ENCODE measurements at regions not wholly inside any gene's neighbourhood (a gene's known extent, or its start where the extent isn't known, plus 50 kb on each side); places are given as distances from the start of the nearest gene placed in this dataset.

DNA sequence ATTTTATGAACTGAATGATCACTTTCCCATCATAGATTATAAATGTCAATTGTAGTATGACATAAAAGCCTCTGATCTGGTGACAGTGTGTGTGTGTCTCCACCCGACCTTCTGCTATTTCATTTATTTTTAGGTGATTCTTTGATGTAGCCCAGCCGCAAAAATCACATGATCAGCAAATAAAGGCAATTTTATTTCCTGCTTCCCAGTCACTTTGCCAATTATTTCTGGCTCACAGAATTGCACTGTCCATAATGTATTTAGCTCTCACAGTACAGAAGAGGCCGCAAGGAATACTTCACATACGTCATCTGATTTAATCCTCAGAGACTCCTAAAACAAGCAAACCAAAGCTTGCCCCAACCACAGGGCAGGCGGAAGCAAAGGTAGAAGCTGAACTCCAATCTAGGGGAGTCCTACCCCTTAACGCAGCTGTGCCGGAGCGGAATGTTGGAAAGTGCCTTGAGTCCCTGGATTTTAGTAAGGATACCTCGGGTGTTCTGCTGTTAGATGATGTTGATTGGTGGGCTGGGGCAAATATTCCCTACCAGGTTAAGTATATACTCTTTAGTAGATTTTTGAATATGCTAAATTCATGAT is 384.0 kb upstream of the IRX4 start:
- no peaks in the 10 kb centered on the region for H3K9me3 ChIP-seq
- H3K4me1 ChIP-seq: no peaks in the 10 kb centered on the region
- no peak overlapping the region for H3K27ac ChIP-seq
- H3K9ac ChIP-seq (ENCODE audit: low read depth in 2 of 2, low read length in 2 of 2): no peak overlapping the region
- intact Hi-C loops (cut with DNase I): no loop called here
- no peak overlapping the region for H3K4me3 ChIP-seq
- no peak for DNase-seq
- TF ChIP-seq, protein P1, sequence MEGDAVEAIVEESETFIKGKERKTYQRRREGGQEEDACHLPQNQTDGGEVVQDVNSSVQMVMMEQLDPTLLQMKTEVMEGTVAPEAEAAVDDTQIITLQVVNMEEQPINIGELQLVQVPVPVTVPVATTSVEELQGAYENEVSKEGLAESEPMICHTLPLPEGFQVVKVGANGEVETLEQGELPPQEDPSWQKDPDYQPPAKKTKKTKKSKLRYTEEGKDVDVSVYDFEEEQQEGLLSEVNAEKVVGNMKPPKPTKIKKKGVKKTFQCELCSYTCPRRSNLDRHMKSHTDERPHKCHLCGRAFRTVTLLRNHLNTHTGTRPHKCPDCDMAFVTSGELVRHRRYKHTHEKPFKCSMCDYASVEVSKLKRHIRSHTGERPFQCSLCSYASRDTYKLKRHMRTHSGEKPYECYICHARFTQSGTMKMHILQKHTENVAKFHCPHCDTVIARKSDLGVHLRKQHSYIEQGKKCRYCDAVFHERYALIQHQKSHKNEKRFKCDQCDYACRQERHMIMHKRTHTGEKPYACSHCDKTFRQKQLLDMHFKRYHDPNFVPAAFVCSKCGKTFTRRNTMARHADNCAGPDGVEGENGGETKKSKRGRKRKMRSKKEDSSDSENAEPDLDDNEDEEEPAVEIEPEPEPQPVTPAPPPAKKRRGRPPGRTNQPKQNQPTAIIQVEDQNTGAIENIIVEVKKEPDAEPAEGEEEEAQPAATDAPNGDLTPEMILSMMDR (IDR thresholded peaks at IDR 0.05): no peak
- H3K27me3 ChIP-seq: no peaks in the 10 kb centered on the region
- H3K36me3 ChIP-seq: no peaks in the 10 kb centered on the region

DNA sequence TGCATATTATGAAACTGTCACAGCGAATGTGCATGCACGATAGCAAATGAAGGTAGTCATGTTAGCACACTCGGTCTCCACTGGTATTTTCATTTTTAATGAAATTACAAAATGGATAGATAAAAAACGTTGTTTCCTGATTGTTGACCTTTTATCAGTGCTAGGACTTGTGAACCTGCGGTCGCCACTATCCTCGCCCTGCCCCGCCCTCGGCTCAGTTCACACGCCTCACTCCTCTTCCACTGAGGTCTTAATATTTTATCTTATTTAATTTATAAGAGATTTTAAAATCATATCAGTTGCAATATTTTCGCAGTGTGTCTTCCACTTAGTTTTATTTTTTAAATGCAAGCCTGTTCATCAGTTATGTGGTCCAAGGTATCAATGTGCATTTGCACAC is 382.6 kb upstream of the IRX4 start:
- no peaks in the 10 kb centered on the region for H3K4me1 ChIP-seq
- H3K36me3 ChIP-seq: no peaks in the 10 kb centered on the region
- no peaks in the 10 kb centered on the region for H3K9me3 ChIP-seq
- no peak overlapping the region for H3K27ac ChIP-seq
- TF ChIP-seq, protein P1 (IDR thresholded peaks at IDR 0.05): no peak
- DNase-seq: no peak
- intact Hi-C loops (cut with DNase I): no loop called here
- no peak overlapping the region for H3K4me3 ChIP-seq
- H3K9ac ChIP-seq (ENCODE audit: low read depth in 2 of 2, low read length in 2 of 2): no peak overlapping the region
- H3K27me3 ChIP-seq: no peaks in the 10 kb centered on the region

DNA sequence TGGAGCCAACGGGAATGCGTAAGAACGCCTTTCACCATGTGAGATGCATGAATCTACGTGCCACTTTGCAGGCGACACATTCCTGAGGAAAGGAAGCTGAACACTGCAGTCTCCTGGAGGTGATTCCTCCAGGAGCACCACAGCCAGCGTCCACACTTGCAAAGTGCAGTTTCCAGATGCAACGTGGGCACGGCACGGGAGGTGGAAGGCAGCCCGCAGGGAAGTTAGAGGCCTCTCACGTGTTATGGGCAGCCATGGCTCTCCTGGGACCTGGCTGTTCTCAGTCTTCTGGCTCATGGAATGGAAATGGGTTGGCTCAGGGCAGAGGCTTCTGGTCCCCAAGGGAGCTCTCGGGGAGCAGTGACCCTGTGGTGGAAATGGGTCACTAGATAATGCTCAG is 381.0 kb upstream of the IRX4 start:
- H3K27me3 ChIP-seq: no peaks in the 10 kb centered on the region
- no peaks in the 10 kb centered on the region for H3K36me3 ChIP-seq
- H3K9me3 ChIP-seq: no peaks in the 10 kb centered on the region
- no peak overlapping the region for H3K27ac ChIP-seq
- H3K4me1 ChIP-seq: no peaks in the 10 kb centered on the region
- no peak overlapping the region for H3K9ac ChIP-seq (ENCODE audit: low read depth in 2 of 2, low read length in 2 of 2)
- DNase-seq: no peak
- intact Hi-C loops (cut with DNase I): no loop called here
- TF ChIP-seq, protein P1 (IDR thresholded peaks at IDR 0.05): no peak
- H3K4me3 ChIP-seq: no peak overlapping the region

DNA sequence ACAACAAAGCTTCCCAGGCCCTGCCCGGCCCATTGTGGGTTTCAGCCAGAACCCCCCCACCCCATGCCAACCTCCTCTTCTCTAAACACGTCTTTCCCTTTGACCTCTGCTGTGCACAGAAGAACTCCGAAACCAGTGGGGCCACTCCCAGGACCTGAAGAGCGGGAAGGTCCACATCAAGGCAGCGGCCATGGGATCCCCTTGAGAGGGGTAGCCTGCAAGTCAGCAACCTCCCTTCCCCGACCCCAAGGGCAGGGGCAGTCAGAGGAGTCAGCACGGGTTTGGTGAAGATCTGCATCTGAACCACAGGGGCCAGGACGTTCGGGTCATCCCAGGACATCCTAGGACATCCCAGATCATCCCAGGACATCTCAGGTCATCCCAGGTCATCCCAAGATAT is 379.9 kb upstream of the IRX4 start:
- Histone ChIP-seq H3K36me3 (no peaks in the 10 kb centered on the region), H3K4me1 (no peaks in the 10 kb centered on the region), H3K27ac (no peak overlapping the region), H3K4me3 (no peak overlapping the region), H3K9me3 (no peaks in the 10 kb centered on the region), H3K27me3 (no peaks in the 10 kb centered on the region), H3K9ac (ENCODE audit: low read depth in 2 of 2, low read length in 2 of 2) (no peak overlapping the region)
- DNase-seq: no peak
- intact Hi-C loops (cut with DNase I): no loop called here
- TF ChIP-seq, protein P1 (IDR thresholded peaks at IDR 0.05): no peak

DNA sequence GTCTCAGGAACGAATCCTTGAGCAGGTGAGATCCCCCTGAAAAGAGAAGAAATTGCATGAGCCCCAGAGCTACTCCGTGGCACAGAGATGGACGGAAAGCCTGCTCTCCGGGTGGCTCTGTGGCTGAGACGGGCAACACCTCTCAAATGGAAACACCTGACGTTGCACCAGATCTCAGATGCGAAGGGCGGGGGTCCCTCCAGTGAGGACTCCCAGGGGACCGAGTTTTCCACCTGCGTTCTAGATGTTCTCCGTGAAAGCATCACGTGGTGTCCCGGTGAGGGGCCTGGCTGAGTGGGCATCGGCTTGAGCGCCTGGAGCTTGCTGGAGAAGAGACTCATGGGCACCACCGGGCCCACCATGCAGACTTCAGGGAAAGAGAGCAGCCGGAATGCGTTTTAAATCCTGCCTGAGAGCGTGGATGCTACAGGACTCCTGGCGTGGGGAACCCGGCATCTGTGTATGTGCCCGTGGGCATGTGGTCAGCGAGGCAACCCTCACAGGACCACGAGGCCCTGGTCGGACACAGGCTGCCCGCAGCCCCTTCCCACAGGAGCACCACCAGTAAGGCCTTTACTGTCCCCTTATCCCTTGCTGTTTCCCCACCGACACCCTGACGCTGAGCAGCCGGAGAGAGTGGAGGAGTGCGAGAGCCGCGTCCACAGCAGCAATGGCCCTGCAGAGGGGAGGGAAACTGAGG is 378.4 kb upstream of the IRX4 start:
- DNase-seq: no peak
- intact Hi-C loops (cut with DNase I): no loop called here
- TF ChIP-seq, protein P1 (IDR thresholded peaks at IDR 0.05): no peak
- H3K4me3 ChIP-seq: no peak overlapping the region
- no peaks in the 10 kb centered on the region for H3K4me1 ChIP-seq
- H3K9me3 ChIP-seq: no peaks in the 10 kb centered on the region
- H3K27me3 ChIP-seq: no peaks in the 10 kb centered on the region
- no peaks in the 10 kb centered on the region for H3K36me3 ChIP-seq
- no peak overlapping the region for H3K9ac ChIP-seq (ENCODE audit: low read depth in 2 of 2, low read length in 2 of 2)
- no peak overlapping the region for H3K27ac ChIP-seq

All from colonic mucosa (tissue), 4 donors.